SK-N-SH (cell line): ENCODE measurements at regions not wholly inside any gene's neighbourhood (a gene's known extent, or its start where the extent isn't known, plus 50 kb on each side); places are given as distances from the start of the nearest gene placed in this dataset.

Experiments used
- CTCF ChIA-PET: fragments of 300-600, 350-600 bp; formaldehyde crosslinking; extraction: SDS; loops from one replicate; lab custom pipeline; 2021; lab: Yijun Ruan, JAX
- POLR2A ChIA-PET: fragments of 350-600 bp; sonication (Branson Sonifier 250); formaldehyde crosslinking; extraction: SDS; loops from one replicate; lab custom pipeline; 2020; ENCODE audit warnings: antibody characterized with exemption, inconsistent platforms; lab: Yijun Ruan, JAX
- DNase-seq: peaks from one replicate; pipeline ENCODE4 v3.0.0; 2012
- H2AFZ ChIP-seq: fragments of 200-600 bp; sonication (generic); 2 replicates; pipeline ENCODE4 v1.8.1; 2016; ENCODE audit warnings: antibody characterized with exemption, mild to moderate bottlenecking, low read depth
- H3F3A ChIP-seq: fragments of 200-600 bp; sonication (generic); replicated peaks from 2 replicates; pipeline ENCODE3; 2016; ENCODE audit warnings: antibody characterized with exemption, mild to moderate bottlenecking; ENCODE audit not compliant: insufficient read depth
- H3K27ac ChIP-seq, 2 experiments: fragments of 200-500 bp in 1 of 2; fragments of 200-600 bp in 1 of 2; sonication (Bioruptor generic) in 1 of 2; sonication (generic), shearing (Covaris generic) in 1 of 2; 2 replicates each; pipeline versions ENCODE4 v1.5.1 to v1.6.1; 2014 to 2016; ENCODE audit warnings: low read depth in 2 of 2, inconsistent platforms in 1 of 2, low read length in 1 of 2, mild to moderate bottlenecking in 1 of 2, mixed read lengths in 1 of 2
- H3K27me3 ChIP-seq: fragments of 200-600 bp; sonication (generic), shearing (Covaris generic); 2 replicates; pipeline ENCODE4 v1.6.1; 2016; ENCODE audit warnings: mixed run types; ENCODE audit not compliant: insufficient read depth
- H3K36me3 ChIP-seq, 2 experiments: fragments of 200-500 bp in 1 of 2; fragments of 200-600 bp in 1 of 2; sonication (Bioruptor generic) in 1 of 2; sonication (generic) in 1 of 2; replicated peaks in 1 of 2; 2 replicates each; pipeline versions ENCODE3 to v1.5.1; 2014 to 2016; ENCODE audit warnings: low read length in 1 of 2, mild to moderate bottlenecking in 1 of 2; ENCODE audit not compliant: insufficient read depth in 2 of 2, control insufficient read depth in 1 of 2
- H3K4me1 ChIP-seq, 2 experiments: fragments of 200-500 bp in 1 of 2; fragments of 200-600 bp in 1 of 2; sonication (Bioruptor generic) in 1 of 2; sonication (generic), shearing (Covaris generic) in 1 of 2; 2 replicates each; pipeline versions ENCODE4 v1.5.1 to v1.6.1; 2014 to 2016; ENCODE audit warnings: low read depth in 1 of 2, low read length in 1 of 2, mixed run types in 1 of 2; ENCODE audit not compliant: insufficient read depth in 2 of 2, control insufficient read depth in 1 of 2
- H3K4me2 ChIP-seq: fragments of 200-600 bp; sonication (generic), shearing (Covaris generic); 2 replicates; pipeline ENCODE4 v1.6.1; 2017; ENCODE audit warnings: mixed run types
- H3K4me3 ChIP-seq, 2 experiments: fragments of 200-500 bp in 1 of 2; fragments of 200-600 bp in 1 of 2; sonication (Bioruptor generic) in 1 of 2; sonication (generic), shearing (Covaris generic) in 1 of 2; 2 replicates each; pipeline versions ENCODE4 v1.5.1 to v1.8.1; 2014 to 2016; ENCODE audit warnings: low read depth in 2 of 2, inconsistent platforms in 1 of 2, low read length in 1 of 2, mild to moderate bottlenecking in 1 of 2, mixed read lengths in 1 of 2, moderate library complexity in 1 of 2
- H3K79me2 ChIP-seq: fragments of 200-600 bp; sonication (generic); 2 replicates; pipeline ENCODE4 v1.8.1; 2017; ENCODE audit warnings: mild to moderate bottlenecking; ENCODE audit not compliant: insufficient read depth
- H3K9ac ChIP-seq: fragments of 200-600 bp; sonication (generic); 2 replicates; pipeline ENCODE4 v1.6.1; 2017; ENCODE audit warnings: mixed run types
- H3K9me2 ChIP-seq: fragments of 200-600 bp; sonication (generic); 2 replicates; pipeline ENCODE4 v1.6.1; 2017; ENCODE audit warnings: mixed run types
- H3K9me3 ChIP-seq: fragments of 200-600 bp; sonication (generic); 2 replicates; pipeline ENCODE4 v1.6.1; 2017; ENCODE audit warnings: mixed run types, mild to moderate bottlenecking, moderate library complexity
- H4K20me1 ChIP-seq: fragments of 200-600 bp; sonication (generic); 2 replicates; pipeline ENCODE4 v1.6.1; 2017; ENCODE audit warnings: mild to moderate bottlenecking, mixed run types; ENCODE audit not compliant: insufficient read depth
- JUND ChIP-seq: IDR thresholded peaks from 2 replicates; pipeline ENCODE4 v1.4.0; 2012
- MAX ChIP-seq: IDR thresholded peaks from 2 replicates; pipeline ENCODE4 v1.4.0; 2012; ENCODE audit warnings: low read depth
- MXI1 ChIP-seq: IDR thresholded peaks from 2 replicates; pipeline ENCODE4 v1.6.1; 2012; ENCODE audit warnings: mild to moderate bottlenecking, low read depth, low read length, improper control_type of control experiment
- NFIC ChIP-seq: IDR thresholded peaks from 2 replicates; pipeline ENCODE4 v1.4.0; 2012; ENCODE audit warnings: borderline replicate concordance
- RAD21 ChIP-seq: IDR thresholded peaks from 2 replicates; pipeline ENCODE4 v1.6.1; 2012; ENCODE audit warnings: mild to moderate bottlenecking, low read length
- RCOR1 ChIP-seq: fragments of 150-350 bp; IDR thresholded peaks from 2 replicates; pipeline ENCODE4 v1.6.1; 2017; ENCODE audit warnings: antibody characterized with exemption, low read length
- RXRA ChIP-seq: IDR thresholded peaks from 2 replicates; pipeline ENCODE4 v1.4.0; 2012; ENCODE audit warnings: low read depth, mild to moderate bottlenecking, borderline replicate concordance
- SIN3A ChIP-seq: IDR thresholded peaks from 2 replicates; pipeline ENCODE4 v1.6.1; 2012; ENCODE audit warnings: low read depth, mild to moderate bottlenecking, low read length, moderate library complexity, borderline replicate concordance
- USF1 ChIP-seq: IDR thresholded peaks from 2 replicates; pipeline ENCODE4 v1.4.0; 2012; ENCODE audit warnings: low read depth, borderline replicate concordance
- WGBS: methylation state at CpG from one replicate; pipeline ENCODE4 v1.1.6; 2017; ENCODE audit warnings: low lambda C conversion rate; 5-methylcytosine and 5-hydroxymethylcytosine counted together
- TF ChIP-seq, protein P1 (sequence below): fragments of 200-600 bp; sonication (generic); IDR thresholded peaks from 2 replicates; pipeline ENCODE4 v1.6.1; 2017; ENCODE audit warnings: antibody characterized with exemption, mild to moderate bottlenecking, moderate library complexity
- TF ChIP-seq, protein P2 (sequence below): IDR thresholded peaks from 2 replicates; pipeline ENCODE4 v1.4.0; 2012; ENCODE audit warnings: low read depth, borderline replicate concordance

- CTCF ChIA-PET, result no interaction called here
- H3K4me3 ChIP-seq, result no peak overlapping the region
- no peaks in the 10 kb centered on the region for H3F3A ChIP-seq
- H3K4me1 ChIP-seq, result no peaks in the 10 kb centered on the region
- TF ChIP-seq MXI1 (no peak), RXRA (no peak), RCOR1 (no peak), USF1 (no peak), SIN3A (no peak), JUND (no peak)
- TF ChIP-seq, protein P1, sequence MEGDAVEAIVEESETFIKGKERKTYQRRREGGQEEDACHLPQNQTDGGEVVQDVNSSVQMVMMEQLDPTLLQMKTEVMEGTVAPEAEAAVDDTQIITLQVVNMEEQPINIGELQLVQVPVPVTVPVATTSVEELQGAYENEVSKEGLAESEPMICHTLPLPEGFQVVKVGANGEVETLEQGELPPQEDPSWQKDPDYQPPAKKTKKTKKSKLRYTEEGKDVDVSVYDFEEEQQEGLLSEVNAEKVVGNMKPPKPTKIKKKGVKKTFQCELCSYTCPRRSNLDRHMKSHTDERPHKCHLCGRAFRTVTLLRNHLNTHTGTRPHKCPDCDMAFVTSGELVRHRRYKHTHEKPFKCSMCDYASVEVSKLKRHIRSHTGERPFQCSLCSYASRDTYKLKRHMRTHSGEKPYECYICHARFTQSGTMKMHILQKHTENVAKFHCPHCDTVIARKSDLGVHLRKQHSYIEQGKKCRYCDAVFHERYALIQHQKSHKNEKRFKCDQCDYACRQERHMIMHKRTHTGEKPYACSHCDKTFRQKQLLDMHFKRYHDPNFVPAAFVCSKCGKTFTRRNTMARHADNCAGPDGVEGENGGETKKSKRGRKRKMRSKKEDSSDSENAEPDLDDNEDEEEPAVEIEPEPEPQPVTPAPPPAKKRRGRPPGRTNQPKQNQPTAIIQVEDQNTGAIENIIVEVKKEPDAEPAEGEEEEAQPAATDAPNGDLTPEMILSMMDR, result no peak
- TF ChIP-seq, all 33 proteins: peak for 0
- Histone ChIP-seq H3K9me3 (no peaks in the 10 kb centered on the region), H3K27ac (no peak overlapping the region), H3K79me2 (no peaks in the 10 kb centered on the region), H3K27me3 (no peaks in the 10 kb centered on the region), H3K36me3 (no peaks in the 10 kb centered on the region), H4K20me1 (no peaks in the 10 kb centered on the region), H2AFZ (no peak overlapping the region), H3K9ac (no peak overlapping the region), H3K9me2 (no peaks in the 10 kb centered on the region), H3K4me2 (no peak overlapping the region)
- POLR2A ChIA-PET, result no interaction called here
- no peak for DNase-seq
- 20% methylated on average over 1 of the region's 1 CpG for WGBS
Measured at GRCh38 chr6:145506565-145506964, 228.8 kb downstream of the EPM2A start.

GRCh38 chr6:145507239-145507638, 228.1 kb downstream of the EPM2A start:
- Histone ChIP-seq H3K27me3 (no peaks in the 10 kb centered on the region), H3K27ac (no peak overlapping the region), H3K9me3 (no peaks in the 10 kb centered on the region), H3K4me2 (no peak overlapping the region), H3K9me2 (no peaks in the 10 kb centered on the region), H2AFZ (no peak overlapping the region), H3K36me3 (no peaks in the 10 kb centered on the region), H3K79me2 (no peaks in the 10 kb centered on the region), H4K20me1 (no peaks in the 10 kb centered on the region), H3K4me1 (no peaks in the 10 kb centered on the region), H3K4me3 (no peak overlapping the region), H3F3A (no peaks in the 10 kb centered on the region), H3K9ac (no peak overlapping the region)
- TF ChIP-seq RAD21 (no peak), MAX (no peak), NFIC (no peak)
- TF ChIP-seq, protein P2, sequence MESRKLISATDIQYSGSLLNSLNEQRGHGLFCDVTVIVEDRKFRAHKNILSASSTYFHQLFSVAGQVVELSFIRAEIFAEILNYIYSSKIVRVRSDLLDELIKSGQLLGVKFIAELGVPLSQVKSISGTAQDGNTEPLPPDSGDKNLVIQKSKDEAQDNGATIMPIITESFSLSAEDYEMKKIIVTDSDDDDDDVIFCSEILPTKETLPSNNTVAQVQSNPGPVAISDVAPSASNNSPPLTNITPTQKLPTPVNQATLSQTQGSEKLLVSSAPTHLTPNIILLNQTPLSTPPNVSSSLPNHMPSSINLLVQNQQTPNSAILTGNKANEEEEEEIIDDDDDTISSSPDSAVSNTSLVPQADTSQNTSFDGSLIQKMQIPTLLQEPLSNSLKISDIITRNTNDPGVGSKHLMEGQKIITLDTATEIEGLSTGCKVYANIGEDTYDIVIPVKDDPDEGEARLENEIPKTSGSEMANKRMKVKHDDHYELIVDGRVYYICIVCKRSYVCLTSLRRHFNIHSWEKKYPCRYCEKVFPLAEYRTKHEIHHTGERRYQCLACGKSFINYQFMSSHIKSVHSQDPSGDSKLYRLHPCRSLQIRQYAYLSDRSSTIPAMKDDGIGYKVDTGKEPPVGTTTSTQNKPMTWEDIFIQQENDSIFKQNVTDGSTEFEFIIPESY, result no peak
- DNase-seq, result no peak
- 46% methylated on average over 2 of the region's 2 CpGs for WGBS
- ChIA-PET POLR2A (no interaction called here), CTCF (no interaction called here)
